GM12878 (cell line): ENCODE measurements at regions not wholly inside any gene's neighbourhood (a gene's known extent, or its start where the extent isn't known, plus 50 kb on each side); places are given as distances from the start of the nearest gene placed in this dataset.

ENCODE experiments used
- ATAC-seq: fragments of 200-7000 bp; cut with Tn5 transposase; 3 replicates; pipeline ENCODE4 v1.9.1; 2020; ENCODE audit warnings: mild to moderate bottlenecking, moderate library complexity
- BruUV-seq: library from RNA; stranded (reverse); fragments of 400-500 nt; replicated peaks from 2 replicates; lab custom pipeline; 2021; lab: Mats Ljungman, UMichigan
- CTCF ChIA-PET: fragments of 300-600 bp; sonication (Branson Sonifier 250); formaldehyde crosslinking; extraction: SDS; loops from one replicate; lab custom pipeline; 2021; ENCODE audit warnings: inconsistent platforms; lab: Yijun Ruan, JAX
- POLR2A ChIA-PET: fragments of 350-600 bp; formaldehyde crosslinking; extraction: SDS; loops from one replicate; lab custom pipeline; 2021; ENCODE audit warnings: inconsistent platforms; lab: Charles Lee
- RAD21 ChIA-PET: fragments of 300-600 bp; sonication (Branson Sonifier 250); formaldehyde crosslinking; loops from one replicate; lab custom pipeline; 2023; ENCODE audit warnings: antibody characterized with exemption; ENCODE audit not compliant: unreplicated experiment; lab: Charles Lee
- SMC1A ChIA-PET: fragments of 300-600 bp; sonication (Branson Sonifier 250); formaldehyde crosslinking; loops from one replicate; lab custom pipeline; 2023; ENCODE audit not compliant: unreplicated experiment, uncharacterized antibody; lab: Charles Lee
- DNase-seq: peaks from one replicate; pipeline ENCODE4 v3.0.0-alpha.2; 2011; ENCODE audit warnings: low read depth, low spot score
- FAIRE-seq: peaks from 3 replicates; lab custom pipeline; 2011; peaks lifted over from hg19 to GRCh38; lab: Jason Lieb, UNC
- H2AFZ ChIP-seq: 2 replicates; pipeline ENCODE4 v1.6.0; 2011; ENCODE audit warnings: low read depth, low read length, control low read depth; ENCODE audit not compliant: control insufficient read depth
- H3K27ac ChIP-seq: 2 replicates; pipeline ENCODE4 v1.5.1; 2011; ENCODE audit warnings: control low read depth; ENCODE audit not compliant: control insufficient read depth, insufficient read depth
- H3K27me3 ChIP-seq, 2 experiments: replicated peaks in 1 of 2; 2 replicates each; pipeline versions ENCODE4 v1.6.0 to v1.6.1; 2011; ENCODE audit warnings: low read length in 1 of 2; ENCODE audit not compliant: control insufficient read depth in 2 of 2, insufficient read depth in 2 of 2
- H3K36me3 ChIP-seq, 2 experiments: 2 replicates each; pipeline ENCODE4 v1.5.1; 2011; ENCODE audit warnings: low read length in 1 of 2; ENCODE audit not compliant: control insufficient read depth in 2 of 2, insufficient read depth in 2 of 2
- H3K4me1 ChIP-seq: 2 replicates; pipeline ENCODE4 v1.6.1; 2011; ENCODE audit warnings: mild to moderate bottlenecking, low read length, moderate library complexity, mixed read lengths; ENCODE audit not compliant: control insufficient read depth, insufficient read depth
- H3K4me2 ChIP-seq: 2 replicates; pipeline ENCODE4 v1.6.0; 2011; ENCODE audit warnings: control low read depth; ENCODE audit not compliant: control insufficient read depth, insufficient read depth
- H3K4me3 ChIP-seq: fragments of 200-600 bp; sonication (generic); 2 replicates; pipeline ENCODE4 v1.5.1; 2016
- H3K79me2 ChIP-seq: 2 replicates; pipeline ENCODE4 v1.6.0; 2011; ENCODE audit warnings: low read length; ENCODE audit not compliant: control insufficient read depth, insufficient read depth
- H3K9ac ChIP-seq: 2 replicates; pipeline ENCODE4 v1.8.0; 2011; ENCODE audit warnings: low read length, control low read depth, mixed read lengths; ENCODE audit not compliant: control insufficient read depth, insufficient read depth
- H3K9me3 ChIP-seq: replicated peaks from 3 replicates; pipeline ENCODE4 v1.5.1; 2011; ENCODE audit warnings: mild to moderate bottlenecking, low read length; ENCODE audit not compliant: control insufficient read depth, insufficient read depth
- H4K20me1 ChIP-seq: 2 replicates; pipeline ENCODE4 v1.6.0; 2011; ENCODE audit not compliant: control insufficient read depth, insufficient read depth
- CBX3 ChIP-seq: fragments of 200-600 bp; sonication (generic); IDR thresholded peaks from 2 replicates; pipeline ENCODE4 v1.6.1; 2016; ENCODE audit warnings: low read depth, borderline replicate concordance
- CREM ChIP-seq: IDR thresholded peaks from 2 replicates; pipeline ENCODE4 v1.6.1; 2014; ENCODE audit warnings: antibody characterized with exemption, low read depth
- EZH2 ChIP-seq: IDR thresholded peaks from 2 replicates; pipeline ENCODE4 v1.6.1; 2012; ENCODE audit warnings: low read depth, mild to moderate bottlenecking, control low read depth, inconsistent platforms, low read length, borderline replicate concordance; ENCODE audit not compliant: control insufficient read depth
- HDAC2 ChIP-seq: fragments of 200-600 bp; sonication (generic); IDR thresholded peaks from 2 replicates; pipeline ENCODE4 v1.6.1; 2017
- NR2C1 ChIP-seq: fragments of 450-650 bp; IDR thresholded peaks from 2 replicates; pipeline ENCODE4 v1.6.1; 2017; ENCODE audit warnings: antibody characterized with exemption, mild to moderate bottlenecking, moderate library complexity
- NR2C2 ChIP-seq: IDR thresholded peaks from 2 replicates; pipeline ENCODE4 v1.6.1; 2011; ENCODE audit warnings: borderline replicate concordance, low read depth; ENCODE audit not compliant: control insufficient read depth, insufficient read length
- SMARCA5 ChIP-seq: fragments of 450-650 bp; IDR thresholded peaks from 2 replicates; pipeline ENCODE4 v1.6.1; 2017; ENCODE audit warnings: mild to moderate bottlenecking
- SREBF2 ChIP-seq: IDR thresholded peaks from 2 replicates; pipeline ENCODE4 v1.6.1; 2012; ENCODE audit warnings: mild to moderate bottlenecking, low read length
- TAF1 ChIP-seq: IDR thresholded peaks from 2 replicates; pipeline ENCODE4 v1.6.1; 2011; ENCODE audit warnings: mild to moderate bottlenecking, low read depth, low read length, borderline replicate concordance
- TCF7 ChIP-seq: IDR thresholded peaks from 2 replicates; pipeline ENCODE4 v1.6.1; 2014; ENCODE audit warnings: antibody characterized with exemption, borderline replicate concordance
- ZNF384 ChIP-seq: IDR thresholded peaks from 2 replicates; pipeline ENCODE4 v1.6.1; 2012; ENCODE audit warnings: low read depth, mild to moderate bottlenecking, low read length, improper control_type of control experiment, borderline replicate concordance
- WGBS: methylation state at CpG from one replicate; pipeline ENCODE4 v1.1.6; 2016; ENCODE audit warnings: low lambda C conversion rate; ENCODE audit not compliant: insufficient replicate concordance, insufficient coverage; ENCODE audit errors: missing lambda C conversion rate; 5-methylcytosine and 5-hydroxymethylcytosine counted together
- in situ Hi-C: fragments of 300-500 bp; cut with MboI; formaldehyde crosslinking; loops from 9 replicates; pipeline ENCODE4 v1.14.3; 2018; ENCODE audit warnings: mixed read lengths
- intact Hi-C: fragments of 100-400 bp; cut with micrococcal nuclease; formaldehyde crosslinking; loops from one replicate; pipeline ENCODE4 v1.14.2; 2022; ENCODE audit not compliant: unreplicated experiment
- TF ChIP-seq, protein P1 (sequence below): IDR thresholded peaks from 2 replicates; pipeline ENCODE4 v1.6.1; 2011; ENCODE audit warnings: mild to moderate bottlenecking, low read depth, low read length, moderate library complexity; ENCODE audit not compliant: insufficient replicate concordance
- TF ChIP-seq, protein P2 (sequence below): fragments of 450-650 bp; IDR thresholded peaks from 2 replicates; pipeline ENCODE4 v1.6.1; 2017; ENCODE audit warnings: borderline replicate concordance
- TF ChIP-seq, protein P3 (sequence below): fragments of 450-650 bp; formaldehyde crosslinking; IDR thresholded peaks from 2 replicates; pipeline ENCODE4 v1.5.0; 2022; ENCODE audit warnings: mild to moderate bottlenecking, missing genetic modification characterization
- TF ChIP-seq, protein P4 (sequence below): fragments of 450-650 bp; IDR thresholded peaks from 2 replicates; pipeline ENCODE4 v1.6.1; 2017; ENCODE audit warnings: mild to moderate bottlenecking, moderate library complexity

DNA sequence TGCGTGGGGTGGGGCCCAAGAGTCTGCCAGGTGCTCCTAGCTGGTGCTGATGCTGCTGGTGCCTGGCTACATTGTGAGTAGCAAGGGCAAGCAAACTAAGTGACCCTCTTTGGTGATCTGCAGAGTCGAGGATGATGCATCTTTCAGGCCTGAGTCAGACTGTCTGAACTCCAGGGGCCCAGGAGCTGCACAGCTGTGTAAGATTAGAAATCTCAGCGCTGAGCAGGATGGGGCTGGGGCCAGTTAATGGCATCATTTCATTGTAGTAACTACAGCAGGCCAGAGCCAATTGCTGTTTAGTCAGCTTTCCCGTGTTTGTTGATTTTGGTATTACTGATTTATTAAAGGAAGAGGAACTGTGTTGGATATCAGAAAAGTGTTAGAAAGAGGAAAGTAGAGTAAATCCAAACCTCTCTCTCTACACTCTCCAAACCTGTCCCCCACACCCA is 365.2 kb downstream of the PAX1 start (continued):
- TF ChIP-seq, protein P1, sequence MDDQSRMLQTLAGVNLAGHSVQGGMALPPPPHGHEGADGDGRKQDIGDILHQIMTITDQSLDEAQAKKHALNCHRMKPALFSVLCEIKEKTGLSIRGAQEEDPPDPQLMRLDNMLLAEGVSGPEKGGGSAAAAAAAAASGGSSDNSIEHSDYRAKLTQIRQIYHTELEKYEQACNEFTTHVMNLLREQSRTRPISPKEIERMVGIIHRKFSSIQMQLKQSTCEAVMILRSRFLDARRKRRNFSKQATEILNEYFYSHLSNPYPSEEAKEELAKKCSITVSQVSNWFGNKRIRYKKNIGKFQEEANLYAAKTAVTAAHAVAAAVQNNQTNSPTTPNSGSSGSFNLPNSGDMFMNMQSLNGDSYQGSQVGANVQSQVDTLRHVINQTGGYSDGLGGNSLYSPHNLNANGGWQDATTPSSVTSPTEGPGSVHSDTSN, result no peak
- TF ChIP-seq TCF7, result no peak
- no peak for TF ChIP-seq CREM
- TF ChIP-seq HDAC2, result no peak
- no peak for TF ChIP-seq TAF1
- no peak for TF ChIP-seq ZNF384

DNA sequence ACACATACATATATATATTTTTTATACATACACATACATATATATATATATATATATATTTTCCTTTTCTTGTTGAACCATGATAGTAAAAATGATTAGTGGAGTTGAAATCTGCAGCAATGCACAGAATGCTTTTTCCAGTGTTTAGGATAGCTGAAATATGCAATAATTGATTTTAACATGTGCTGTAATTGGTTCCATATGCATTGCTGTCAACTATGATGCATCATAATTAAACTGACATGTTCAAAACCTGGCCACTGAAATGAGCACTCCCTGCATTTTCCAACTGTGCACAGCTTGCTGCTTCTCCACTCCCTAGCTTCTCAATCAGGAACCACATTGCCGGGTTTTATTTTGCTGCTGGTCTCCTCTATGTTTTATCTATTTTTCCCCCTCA is 358.3 kb downstream of the PAX1 start:
- SMC1A ChIA-PET, result no interaction called here
- Histone ChIP-seq H3K9ac (no peak overlapping the region), H3K79me2 (no peaks in the 10 kb centered on the region), H2AFZ (no peak overlapping the region), H3K36me3 (no peaks in the 10 kb centered on the region), H3K4me3 (no peak overlapping the region), H3K9me3 (no peaks in the 10 kb centered on the region; the same call in 2 of the 3 replicates), H3K27ac (no peak overlapping the region), H3K4me1 (no peaks in the 10 kb centered on the region), H4K20me1 (no peaks in the 10 kb centered on the region), H3K27me3 (no peaks in the 10 kb centered on the region), H3K4me2 (no peak overlapping the region)
- 82% methylated on average over 1 of the region's 1 CpG for WGBS
- no TSS peak for BruUV-seq
- DNase-seq (no peak), FAIRE-seq (no peak), ATAC-seq (no peak)
- in situ Hi-C loops (no loop called here), intact Hi-C loops (no loop called here)
- POLR2A ChIA-PET, result no interaction called here
- RAD21 ChIA-PET, result no interaction called here
- CTCF ChIA-PET, result no interaction called here
- TF ChIP-seq SREBF2 (no peak), CBX3 (no peak), NR2C1 (no peak), EZH2 (no peak), SMARCA5 (no peak), NR2C2 (no peak)
- TF ChIP-seq, protein P2, sequence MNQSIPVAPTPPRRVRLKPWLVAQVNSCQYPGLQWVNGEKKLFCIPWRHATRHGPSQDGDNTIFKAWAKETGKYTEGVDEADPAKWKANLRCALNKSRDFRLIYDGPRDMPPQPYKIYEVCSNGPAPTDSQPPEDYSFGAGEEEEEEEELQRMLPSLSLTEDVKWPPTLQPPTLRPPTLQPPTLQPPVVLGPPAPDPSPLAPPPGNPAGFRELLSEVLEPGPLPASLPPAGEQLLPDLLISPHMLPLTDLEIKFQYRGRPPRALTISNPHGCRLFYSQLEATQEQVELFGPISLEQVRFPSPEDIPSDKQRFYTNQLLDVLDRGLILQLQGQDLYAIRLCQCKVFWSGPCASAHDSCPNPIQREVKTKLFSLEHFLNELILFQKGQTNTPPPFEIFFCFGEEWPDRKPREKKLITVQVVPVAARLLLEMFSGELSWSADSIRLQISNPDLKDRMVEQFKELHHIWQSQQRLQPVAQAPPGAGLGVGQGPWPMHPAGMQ, result no peak
- TF ChIP-seq, protein P3, sequence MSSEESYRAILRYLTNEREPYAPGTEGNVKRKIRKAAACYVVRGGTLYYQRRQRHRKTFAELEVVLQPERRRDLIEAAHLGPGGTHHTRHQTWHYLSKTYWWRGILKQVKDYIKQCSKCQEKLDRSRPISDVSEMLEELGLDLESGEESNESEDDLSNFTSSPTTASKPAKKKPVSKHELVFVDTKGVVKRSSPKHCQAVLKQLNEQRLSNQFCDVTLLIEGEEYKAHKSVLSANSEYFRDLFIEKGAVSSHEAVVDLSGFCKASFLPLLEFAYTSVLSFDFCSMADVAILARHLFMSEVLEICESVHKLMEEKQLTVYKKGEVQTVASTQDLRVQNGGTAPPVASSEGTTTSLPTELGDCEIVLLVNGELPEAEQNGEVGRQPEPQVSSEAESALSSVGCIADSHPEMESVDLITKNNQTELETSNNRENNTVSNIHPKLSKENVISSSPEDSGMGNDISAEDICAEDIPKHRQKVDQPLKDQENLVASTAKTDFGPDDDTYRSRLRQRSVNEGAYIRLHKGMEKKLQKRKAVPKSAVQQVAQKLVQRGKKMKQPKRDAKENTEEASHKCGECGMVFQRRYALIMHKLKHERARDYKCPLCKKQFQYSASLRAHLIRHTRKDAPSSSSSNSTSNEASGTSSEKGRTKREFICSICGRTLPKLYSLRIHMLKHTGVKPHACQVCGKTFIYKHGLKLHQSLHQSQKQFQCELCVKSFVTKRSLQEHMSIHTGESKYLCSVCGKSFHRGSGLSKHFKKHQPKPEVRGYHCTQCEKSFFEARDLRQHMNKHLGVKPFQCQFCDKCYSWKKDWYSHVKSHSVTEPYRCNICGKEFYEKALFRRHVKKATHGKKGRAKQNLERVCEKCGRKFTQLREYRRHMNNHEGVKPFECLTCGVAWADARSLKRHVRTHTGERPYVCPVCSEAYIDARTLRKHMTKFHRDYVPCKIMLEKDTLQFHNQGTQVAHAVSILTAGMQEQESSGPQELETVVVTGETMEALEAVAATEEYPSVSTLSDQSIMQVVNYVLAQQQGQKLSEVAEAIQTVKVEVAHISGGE (CRISPR knock-in tag), result no peak
- TF ChIP-seq, protein P4, sequence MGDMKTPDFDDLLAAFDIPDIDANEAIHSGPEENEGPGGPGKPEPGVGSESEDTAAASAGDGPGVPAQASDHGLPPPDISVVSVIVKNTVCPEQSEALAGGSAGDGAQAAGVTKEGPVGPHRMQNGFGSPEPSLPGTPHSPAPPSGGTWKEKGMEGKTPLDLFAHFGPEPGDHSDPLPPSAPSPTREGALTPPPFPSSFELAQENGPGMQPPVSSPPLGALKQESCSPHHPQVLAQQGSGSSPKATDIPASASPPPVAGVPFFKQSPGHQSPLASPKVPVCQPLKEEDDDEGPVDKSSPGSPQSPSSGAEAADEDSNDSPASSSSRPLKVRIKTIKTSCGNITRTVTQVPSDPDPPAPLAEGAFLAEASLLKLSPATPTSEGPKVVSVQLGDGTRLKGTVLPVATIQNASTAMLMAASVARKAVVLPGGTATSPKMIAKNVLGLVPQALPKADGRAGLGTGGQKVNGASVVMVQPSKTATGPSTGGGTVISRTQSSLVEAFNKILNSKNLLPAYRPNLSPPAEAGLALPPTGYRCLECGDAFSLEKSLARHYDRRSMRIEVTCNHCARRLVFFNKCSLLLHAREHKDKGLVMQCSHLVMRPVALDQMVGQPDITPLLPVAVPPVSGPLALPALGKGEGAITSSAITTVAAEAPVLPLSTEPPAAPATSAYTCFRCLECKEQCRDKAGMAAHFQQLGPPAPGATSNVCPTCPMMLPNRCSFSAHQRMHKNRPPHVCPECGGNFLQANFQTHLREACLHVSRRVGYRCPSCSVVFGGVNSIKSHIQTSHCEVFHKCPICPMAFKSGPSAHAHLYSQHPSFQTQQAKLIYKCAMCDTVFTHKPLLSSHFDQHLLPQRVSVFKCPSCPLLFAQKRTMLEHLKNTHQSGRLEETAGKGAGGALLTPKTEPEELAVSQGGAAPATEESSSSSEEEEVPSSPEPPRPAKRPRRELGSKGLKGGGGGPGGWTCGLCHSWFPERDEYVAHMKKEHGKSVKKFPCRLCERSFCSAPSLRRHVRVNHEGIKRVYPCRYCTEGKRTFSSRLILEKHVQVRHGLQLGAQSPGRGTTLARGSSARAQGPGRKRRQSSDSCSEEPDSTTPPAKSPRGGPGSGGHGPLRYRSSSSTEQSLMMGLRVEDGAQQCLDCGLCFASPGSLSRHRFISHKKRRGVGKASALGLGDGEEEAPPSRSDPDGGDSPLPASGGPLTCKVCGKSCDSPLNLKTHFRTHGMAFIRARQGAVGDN, result no peak
